SW 1271 (cell line): ENCODE measurements at regions not wholly inside any gene's neighbourhood (a gene's known extent, or its start where the extent isn't known, plus 50 kb on each side); places are given as distances from the start of the nearest gene placed in this dataset.

Experiments used
- DNase-seq, 2 experiments: peaks; one replicate each; lab custom pipeline; 2025; lab: John Stamatoyannopoulos, UW

- DNase-seq: no peak
Measured at GRCh38 chr12:116456330-116457082, 102.7 kb upstream of the MAP1LC3B2 start.

GRCh38 chr12:116458492-116458891 is 100.7 kb upstream of the MAP1LC3B2 start:
- no peak for DNase-seq

- no peak for DNase-seq
Measured at GRCh38 chr12:116459011-116459875, 99.9 kb upstream of the MAP1LC3B2 start.

GRCh38 chr12:116459916-116460663 is 99.1 kb upstream of the MAP1LC3B2 start:
- no peak for DNase-seq

- DNase-seq: no peak
Measured at GRCh38 chr12:116461060-116461459, 98.1 kb upstream of the MAP1LC3B2 start.

GRCh38 chr12:116463366-116463765 is 95.8 kb upstream of the MAP1LC3B2 start:
- DNase-seq: no peak

GRCh38 chr12:116465407-116465806 is 93.8 kb upstream of the MAP1LC3B2 start:
- DNase-seq: no peak

GRCh38 chr12:116465856-116466255 is 93.3 kb upstream of the MAP1LC3B2 start:
- DNase-seq: no peak

GRCh38 chr12:116466536-116466935 is 92.6 kb upstream of the MAP1LC3B2 start:
- DNase-seq: no peak

GRCh38 chr12:116469344-116469743 is 89.8 kb upstream of the MAP1LC3B2 start:
- DNase-seq: no peak

GRCh38 chr12:116471544-116471943 is 87.6 kb upstream of the MAP1LC3B2 start:
- DNase-seq: no peak

GRCh38 chr12:116472193-116472592 is 87.0 kb upstream of the MAP1LC3B2 start:
- DNase-seq: no peak

GRCh38 chr12:116473416-116473815 is 85.8 kb upstream of the MAP1LC3B2 start:
- DNase-seq: no peak

- DNase-seq: no peak
Measured at GRCh38 chr12:116474331-116474730, 84.8 kb upstream of the MAP1LC3B2 start.

- DNase-seq: no peak
Measured at GRCh38 chr12:116474899-116475298, 84.3 kb upstream of the MAP1LC3B2 start.

- DNase-seq: no peak
Measured at GRCh38 chr12:116476227-116476822, 82.9 kb upstream of the MAP1LC3B2 start.

- DNase-seq: no peak
Measured at GRCh38 chr12:116478243-116478773, 80.9 kb upstream of the MAP1LC3B2 start.

- no peak for DNase-seq
Measured at GRCh38 chr12:116480210-116480810, 78.9 kb upstream of the MAP1LC3B2 start.

- DNase-seq: no peak
Measured at GRCh38 chr12:116481726-116482125, 77.5 kb upstream of the MAP1LC3B2 start.

- no peak for DNase-seq
Measured at GRCh38 chr12:116482179-116482578, 77.0 kb upstream of the MAP1LC3B2 start.

GRCh38 chr12:116482859-116483258 is 76.3 kb upstream of the MAP1LC3B2 start:
- no peak for DNase-seq
